IMR-90 (cell line): ENCODE measurements at regions not wholly inside any gene's neighbourhood (a gene's known extent, or its start where the extent isn't known, plus 50 kb on each side); places are given as distances from the start of the nearest gene placed in this dataset.
A peak's percentile ranks its signal among the peaks of the same experiment; 100 is the strongest.

Experiments used
- ATAC-seq: fragments of 200-7000 bp; cut with Tn5 transposase; 2 replicates; pipeline ENCODE4 v1.9.1; 2020; ENCODE audit warnings: low read depth, mild to moderate bottlenecking, moderate library complexity
- BruUV-seq: library from RNA; stranded (reverse); fragments of 400-500 nt; replicated peaks from 2 replicates; lab custom pipeline; 2021; lab: Mats Ljungman, UMichigan
- CTCF ChIA-PET: fragments of 300-600 bp; formaldehyde crosslinking; extraction: SDS; loops from one replicate; lab custom pipeline; 2021; ENCODE audit warnings: antibody characterized with exemption; lab: Yijun Ruan, JAX
- POLR2A ChIA-PET: fragments of 300-600 bp; sonication (Branson Sonifier 250); formaldehyde crosslinking; loops from one replicate; lab custom pipeline; 2022; ENCODE audit warnings: antibody characterized with exemption; ENCODE audit not compliant: unreplicated experiment; lab: Charles Lee
- DNase-seq: peaks from one replicate; pipeline ENCODE4 v3.0.0; 2013
- H2AFZ ChIP-seq: replicated peaks from 2 replicates; pipeline ENCODE3; 2013; ENCODE audit warnings: low read length, mild to moderate bottlenecking; ENCODE audit not compliant: poor library complexity
- H2AK5ac ChIP-seq: 2 replicates; pipeline ENCODE4 v1.6.1; 2013; ENCODE audit warnings: low read depth, low read length, inconsistent platforms
- H2AK9ac ChIP-seq: replicated peaks from 2 replicates; pipeline ENCODE3; 2013; ENCODE audit warnings: mild to moderate bottlenecking, low read depth, low read length, moderate library complexity; ENCODE audit not compliant: poor library complexity
- H2BK120ac ChIP-seq: 2 replicates; pipeline ENCODE4 v1.6.1; 2013; ENCODE audit warnings: low read depth, low read length, inconsistent platforms
- H2BK15ac ChIP-seq: 3 replicates; pipeline ENCODE4 v1.6.1; 2013; ENCODE audit warnings: low read depth, low read length, inconsistent platforms
- H2BK20ac ChIP-seq: 2 replicates; pipeline ENCODE4 v1.6.1; 2013; ENCODE audit warnings: low read depth, mild to moderate bottlenecking, inconsistent platforms, low read length, moderate library complexity
- H2BK5ac ChIP-seq: 2 replicates; pipeline ENCODE4 v1.6.1; 2013; ENCODE audit warnings: mild to moderate bottlenecking, low read depth, low read length, inconsistent platforms; ENCODE audit not compliant: poor library complexity, severe bottlenecking
- H3K14ac ChIP-seq: replicated peaks from 2 replicates; pipeline ENCODE4 v1.6.1; 2013; ENCODE audit warnings: low read depth, low read length, inconsistent platforms
- H3K18ac ChIP-seq: 2 replicates; pipeline ENCODE4 v1.6.1; 2013; ENCODE audit warnings: low read depth, low read length, control low read depth
- H3K23ac ChIP-seq: 2 replicates; pipeline ENCODE4 v1.6.1; 2013; ENCODE audit warnings: low read depth, low read length, inconsistent platforms
- H3K27ac ChIP-seq: 2 replicates; pipeline ENCODE4 v1.5.1; 2013; ENCODE audit warnings: mild to moderate bottlenecking, control low read depth, low read length; ENCODE audit not compliant: insufficient read depth
- H3K27me3 ChIP-seq: 2 replicates; pipeline ENCODE4 v1.6.1; 2013; ENCODE audit warnings: low read length; ENCODE audit not compliant: control insufficient read depth, insufficient read depth
- H3K36me3 ChIP-seq: 2 replicates; pipeline ENCODE4 v1.6.1; 2013; ENCODE audit warnings: low read length, mixed read lengths; ENCODE audit not compliant: control insufficient read depth, insufficient read depth
- H3K4ac ChIP-seq: 2 replicates; pipeline ENCODE4 v1.6.1; 2013; ENCODE audit warnings: low read depth, low read length, inconsistent platforms
- H3K4me1 ChIP-seq: 2 replicates; pipeline ENCODE4 v1.6.1; 2013; ENCODE audit warnings: low read length, mixed read lengths; ENCODE audit not compliant: control insufficient read depth, insufficient read depth
- H3K4me2 ChIP-seq: 2 replicates; pipeline ENCODE4 v1.6.1; 2013; ENCODE audit warnings: low read depth, mild to moderate bottlenecking, control low read depth, low read length, moderate library complexity
- H3K4me3 ChIP-seq: 2 replicates; pipeline ENCODE4 v1.5.1; 2013; ENCODE audit warnings: low read depth, mild to moderate bottlenecking, control low read depth, low read length, moderate library complexity; ENCODE audit not compliant: insufficient read depth
- H3K56ac ChIP-seq: 2 replicates; pipeline ENCODE4 v1.6.1; 2013; ENCODE audit warnings: low read length, inconsistent platforms; ENCODE audit not compliant: insufficient read depth; ENCODE audit errors: extremely low read depth
- H3K79me1 ChIP-seq, 2 experiments: 2 replicates each; pipeline ENCODE4 v1.6.1; 2013; ENCODE audit warnings: low read length in 2 of 2, inconsistent platforms in 1 of 2, low read depth in 1 of 2
- H3K9ac ChIP-seq: 2 replicates; pipeline ENCODE4 v1.6.1; 2013; ENCODE audit warnings: low read depth, low read length, control low read depth
- H3K9me1 ChIP-seq: 2 replicates; pipeline ENCODE4 v1.6.1; 2013; ENCODE audit warnings: low read length, inconsistent platforms; ENCODE audit not compliant: insufficient read depth
- H3K9me3 ChIP-seq: 2 replicates; pipeline ENCODE4 v1.6.1; 2013; ENCODE audit warnings: low read length; ENCODE audit not compliant: control insufficient read depth, insufficient read depth
- H4K20me1 ChIP-seq: 2 replicates; pipeline ENCODE4 v1.6.1; 2013; ENCODE audit warnings: low read length, inconsistent platforms; ENCODE audit not compliant: insufficient read depth
- H4K5ac ChIP-seq: 2 replicates; pipeline ENCODE4 v1.6.1; 2013; ENCODE audit warnings: mild to moderate bottlenecking, low read depth, low read length, control low read depth
- H4K8ac ChIP-seq, 2 experiments: 2 replicates each; pipeline ENCODE4 v1.6.1; 2013; ENCODE audit warnings: low read depth in 2 of 2, low read length in 2 of 2, control low read depth in 1 of 2, inconsistent platforms in 1 of 2
- H4K91ac ChIP-seq: 2 replicates; pipeline ENCODE4 v1.6.1; 2013; ENCODE audit warnings: low read depth, low read length, inconsistent platforms; ENCODE audit not compliant: insufficient read depth
- BHLHE40 ChIP-seq: fragments of 150-350 bp; IDR thresholded peaks from 2 replicates; pipeline ENCODE4 v1.6.1; 2016; ENCODE audit warnings: mild to moderate bottlenecking, low read depth, low read length
- CEBPB ChIP-seq: IDR thresholded peaks from 2 replicates; pipeline ENCODE4 v1.6.1; 2012; ENCODE audit warnings: low read depth, low read length, improper control_type of control experiment
- CTCF ChIP-seq: conservative IDR thresholded peaks from 2 replicates; pipeline ENCODE4 v1.5.1; 2012; ENCODE audit warnings: mild to moderate bottlenecking, low read depth, low read length, improper control_type of control experiment
- ELK1 ChIP-seq: fragments of 150-350 bp; IDR thresholded peaks from 2 replicates; pipeline ENCODE4 v1.6.1; 2016; ENCODE audit warnings: low read depth, mild to moderate bottlenecking, low read length, moderate library complexity, borderline replicate concordance
- FOS ChIP-seq: fragments of 150-350 bp; IDR thresholded peaks from 2 replicates; pipeline ENCODE4 v1.6.1; 2016; ENCODE audit warnings: low read depth, low read length
- MAFK ChIP-seq: IDR thresholded peaks from 2 replicates; pipeline ENCODE4 v1.6.1; 2012; ENCODE audit warnings: low read depth, low read length, improper control_type of control experiment
- MAZ ChIP-seq: IDR thresholded peaks from 2 replicates; pipeline ENCODE4 v1.6.1; 2012; ENCODE audit warnings: low read depth, mild to moderate bottlenecking, low read length, improper control_type of control experiment, moderate library complexity, borderline replicate concordance
- MXI1 ChIP-seq: IDR thresholded peaks from 2 replicates; pipeline ENCODE4 v1.6.1; 2012; ENCODE audit warnings: low read depth, mild to moderate bottlenecking, low read length, moderate library complexity, borderline replicate concordance
- NFE2L2 ChIP-seq: fragments of 150-350 bp; IDR thresholded peaks from 2 replicates; pipeline ENCODE4 v1.6.1; 2016; ENCODE audit warnings: low read depth, mild to moderate bottlenecking, low read length
- POLR2A ChIP-seq: IDR thresholded peaks from 2 replicates; pipeline ENCODE4 v1.6.1; 2012; ENCODE audit warnings: mild to moderate bottlenecking, low read depth, low read length
- RAD21 ChIP-seq: IDR thresholded peaks from 2 replicates; pipeline ENCODE4 v1.6.1; 2012; ENCODE audit warnings: low read length, improper control_type of control experiment
- RCOR1 ChIP-seq: IDR thresholded peaks from 2 replicates; pipeline ENCODE4 v1.6.1; 2012; ENCODE audit warnings: mild to moderate bottlenecking, low read length, improper control_type of control experiment; ENCODE audit not compliant: insufficient replicate concordance
- SMC3 ChIP-seq: fragments of 150-350 bp; IDR thresholded peaks from 2 replicates; pipeline ENCODE4 v1.6.1; 2016; ENCODE audit warnings: low read depth, mild to moderate bottlenecking, antibody characterized with exemption, low read length, moderate library complexity
- USF2 ChIP-seq: fragments of 150-350 bp; IDR thresholded peaks from 2 replicates; pipeline ENCODE4 v1.6.1; 2017; ENCODE audit warnings: mild to moderate bottlenecking, antibody characterized with exemption, low read length, low read depth
- WGBS, 2 experiments: methylation state at CpG; one replicate each; pipeline versions ENCODE4 v1.1.5 to v1.1.7; 2013; ENCODE audit warnings: missing lambda C conversion rate in 2 of 2; ENCODE audit not compliant: insufficient read length in 1 of 2; ENCODE audit errors: extremely low coverage in 2 of 2; 5-methylcytosine and 5-hydroxymethylcytosine counted together
- dilution Hi-C: fragments of 300-500 bp; cut with HindIII; formaldehyde crosslinking; loops from one replicate; pipeline ENCODE4 v1.14.3; 2018; ENCODE audit warnings: low sequenced_read_pairs; ENCODE audit not compliant: unreplicated experiment
- in situ Hi-C: fragments of 300-500 bp; cut with MboI; formaldehyde crosslinking; loops from 3 replicates; pipeline ENCODE4 v1.14.3; 2019; ENCODE audit warnings: low sequenced_read_pairs, inconsistent platforms, mixed read lengths
- intact Hi-C: fragments of 100-400 bp; cut with micrococcal nuclease; formaldehyde crosslinking; loops from 2 replicates; pipeline ENCODE4 v1.10.0; 2022

GRCh38 chr7:17039372-17039771, 157.6 kb upstream of the AGR3 start:
- no peak overlapping the region for H3K23ac ChIP-seq
- H4K8ac ChIP-seq: no peak overlapping the region
- peak overlapping the region; percentile 81; the same call in 1 of the 2 replicates for H3K18ac ChIP-seq
- H2AK9ac ChIP-seq: no peak overlapping the region
- H2BK15ac ChIP-seq: peak overlapping the region; percentile 64; the same call in 1 of the 3 replicates
- no peak for DNase-seq
- peaks cover 3% of the 10 kb centered on the region; the same call in 1 of the 2 replicates for H3K9me1 ChIP-seq
- ChIA-PET CTCF (interaction anchor here (0.7 kb wide), 1 partner anchor 158 kb away, joined by 3 read pairs; no protein-coding TSS in a partner anchor), POLR2A (no interaction called here)
- no peak overlapping the region for H3K56ac ChIP-seq
- H3K4me3 ChIP-seq: no peak overlapping the region
- no peaks in the 10 kb centered on the region for H4K20me1 ChIP-seq
- H3K14ac ChIP-seq: no peak overlapping the region
- TF ChIP-seq POLR2A: no peak
- no peak for TF ChIP-seq CTCF
- TF ChIP-seq RCOR1: no peak
- no peak for TF ChIP-seq BHLHE40
- no peak for TF ChIP-seq SMC3
- no peak for TF ChIP-seq CEBPB
- TF ChIP-seq ELK1: no peak
- no peak for TF ChIP-seq MAZ
- no peak for TF ChIP-seq RAD21
- TF ChIP-seq NFE2L2: no peak
- TF ChIP-seq USF2: no peak
- no peak for TF ChIP-seq MXI1
- no peak for TF ChIP-seq FOS
- TF ChIP-seq MAFK: no peak
- H3K27me3 ChIP-seq: no peaks in the 10 kb centered on the region
- intact Hi-C loops (no loop called here), dilution Hi-C loops (no loop called here), in situ Hi-C loops (no loop called here)
- no CpG with 5 or more reads among the region's 2 CpGs for WGBS, 2 experiments
- 0 out of 2 replicates have a peak overlapping the region, but pooled peaks have one; percentile 4 for H2BK120ac ChIP-seq
- H3K79me1 ChIP-seq: no peaks in the 10 kb centered on the region
- H2AK5ac ChIP-seq: no peak overlapping the region
- ATAC-seq: no peak
- no TSS peak for BruUV-seq
- 0 out of 2 replicates have a peak overlapping the region, but pooled peaks have one; percentile 44 for H2BK20ac ChIP-seq
- peaks cover 7% of the 10 kb centered on the region for H3K4me1 ChIP-seq
- no peak overlapping the region for H2AFZ ChIP-seq
- H3K27ac ChIP-seq: no peak overlapping the region
- H3K4me2 ChIP-seq: no peak overlapping the region
- H3K36me3 ChIP-seq: no peaks in the 10 kb centered on the region
- no peak overlapping the region for H3K4ac ChIP-seq
- H4K91ac ChIP-seq: peak overlapping the region; percentile 13; the same call in 1 of the 2 replicates
- no peak overlapping the region for H2BK5ac ChIP-seq
- no peaks in the 10 kb centered on the region for H3K9me3 ChIP-seq
- no peak overlapping the region for H3K9ac ChIP-seq
- H4K5ac ChIP-seq: no peak overlapping the region
